Mesenchymal stem cell (in vitro differentiated cells and primary cell): ENCODE measurements at regions not wholly inside any gene's neighbourhood (a gene's known extent, or its start where the extent isn't known, plus 50 kb on each side); places are given as distances from the start of the nearest gene placed in this dataset.
A peak's percentile ranks its signal among the peaks of the same experiment; 100 is the strongest.

Experiments used
- DNase-seq: peaks from one replicate; pipeline ENCODE4 v3.0.0-alpha.2; 2013
- H2AFZ ChIP-seq: one replicate; pipeline ENCODE4 v1.6.1; 2013; ENCODE audit warnings: low read depth, mild to moderate bottlenecking, control low read depth, inconsistent platforms, low read length, moderate library complexity
- H2AK5ac ChIP-seq: 2 replicates; pipeline ENCODE4 v1.6.1; 2013; ENCODE audit warnings: low read length, moderate library complexity, mild to moderate bottlenecking, inconsistent platforms; ENCODE audit not compliant: severe bottlenecking
- H2BK120ac ChIP-seq: one replicate; pipeline ENCODE4 v1.6.1; 2013; ENCODE audit warnings: low read depth, mild to moderate bottlenecking, inconsistent platforms, low read length, moderate library complexity
- H2BK12ac ChIP-seq, 2 experiments: one replicate each; pipeline ENCODE4 v1.6.1; 2013; ENCODE audit warnings: inconsistent platforms in 2 of 2, low read length in 2 of 2, mild to moderate bottlenecking in 2 of 2, moderate library complexity in 2 of 2, control low read depth in 1 of 2
- H2BK15ac ChIP-seq: one replicate; pipeline ENCODE4 v1.6.1; 2013; ENCODE audit warnings: mild to moderate bottlenecking, low read depth, inconsistent platforms; ENCODE audit not compliant: poor library complexity, severe bottlenecking
- H2BK5ac ChIP-seq: 2 replicates; pipeline ENCODE4 v1.6.1; 2013; ENCODE audit warnings: low read depth, mild to moderate bottlenecking, low read length, control low read depth, inconsistent platforms; ENCODE audit not compliant: poor library complexity, severe bottlenecking
- H3K14ac ChIP-seq, 2 experiments: one replicate each; pipeline ENCODE4 v1.6.1; 2013; ENCODE audit warnings: inconsistent platforms in 2 of 2, low read length in 2 of 2, control low read depth in 1 of 2, mild to moderate bottlenecking in 1 of 2, moderate library complexity in 1 of 2
- H3K18ac ChIP-seq, 2 experiments: one replicate each; pipeline ENCODE4 v1.6.1; 2013; ENCODE audit warnings: inconsistent platforms in 2 of 2, low read length in 2 of 2, control low read depth in 1 of 2, low read depth in 1 of 2, mild to moderate bottlenecking in 1 of 2
- H3K23ac ChIP-seq, 2 experiments: one replicate each; pipeline ENCODE4 v1.6.1; 2013; ENCODE audit warnings: inconsistent platforms in 2 of 2, low read length in 2 of 2, mild to moderate bottlenecking in 2 of 2, moderate library complexity in 2 of 2, control low read depth in 1 of 2
- H3K27ac ChIP-seq: 2 replicates; pipeline ENCODE4 v1.5.1; 2013; ENCODE audit warnings: mild to moderate bottlenecking, moderate library complexity, low read length, control low read depth, inconsistent platforms; ENCODE audit not compliant: poor library complexity, severe bottlenecking
- H3K27me3 ChIP-seq, 2 experiments: 2 replicates each; pipeline versions ENCODE4 v1.6.1 to v1.7.0; 2013; ENCODE audit warnings: low read length in 2 of 2, mild to moderate bottlenecking in 2 of 2, moderate library complexity in 2 of 2, control low read depth in 1 of 2, inconsistent platforms in 1 of 2; ENCODE audit not compliant: control insufficient read depth in 1 of 2, insufficient read depth in 1 of 2
- H3K36me3 ChIP-seq, 2 experiments: 2 replicates each; pipeline versions ENCODE4 v1.6.1 to v1.7.0; 2013; ENCODE audit warnings: low read length in 2 of 2, control low read depth in 1 of 2, inconsistent platforms in 1 of 2, low read depth in 1 of 2, mild to moderate bottlenecking in 1 of 2; ENCODE audit not compliant: insufficient read depth in 2 of 2, control insufficient read depth in 1 of 2
- H3K4ac ChIP-seq, 2 experiments: one replicate each; pipeline ENCODE4 v1.6.1; 2013; ENCODE audit warnings: inconsistent platforms in 2 of 2, low read length in 2 of 2, mild to moderate bottlenecking in 2 of 2, moderate library complexity in 2 of 2, control low read depth in 1 of 2, low read depth in 1 of 2
- H3K4me1 ChIP-seq: 2 replicates; pipeline ENCODE4 v1.6.1; 2013; ENCODE audit warnings: low read depth, low read length, control low read depth; ENCODE audit not compliant: control insufficient read depth, insufficient read depth
- H3K4me2 ChIP-seq: 2 replicates; pipeline ENCODE4 v1.6.1; 2013; ENCODE audit warnings: low read length, mild to moderate bottlenecking, inconsistent platforms; ENCODE audit not compliant: poor library complexity, severe bottlenecking
- H3K4me3 ChIP-seq, 2 experiments: 2 replicates each; pipeline versions ENCODE4 v1.5.1 to v1.7.0; 2013; ENCODE audit warnings: low read length in 2 of 2, mild to moderate bottlenecking in 2 of 2, control low read depth in 1 of 2, low read depth in 1 of 2; ENCODE audit not compliant: insufficient read depth in 1 of 2
- H3K79me1 ChIP-seq: replicated peaks from 2 replicates; pipeline ENCODE4 v1.6.1; 2013; ENCODE audit warnings: mild to moderate bottlenecking, control low read depth, low read length, inconsistent platforms; ENCODE audit not compliant: poor library complexity, severe bottlenecking
- H3K9ac ChIP-seq: 2 replicates; pipeline ENCODE4 v1.7.0; 2013; ENCODE audit warnings: mild to moderate bottlenecking, low read length, moderate library complexity
- H3K9me3 ChIP-seq: 2 replicates; pipeline ENCODE4 v1.7.0; 2013; ENCODE audit warnings: mild to moderate bottlenecking, low read length; ENCODE audit not compliant: control insufficient read depth
- H4K8ac ChIP-seq: one replicate; pipeline ENCODE4 v1.6.1; 2013; ENCODE audit warnings: inconsistent platforms, mild to moderate bottlenecking, low read length, moderate library complexity
- H4K91ac ChIP-seq: one replicate; pipeline ENCODE4 v1.6.1; 2013; ENCODE audit warnings: mild to moderate bottlenecking, low read length, inconsistent platforms
- WGBS: methylation state at CpG from one replicate; pipeline ENCODE4 v1.1.7; 2013; ENCODE audit warnings: mixed read lengths; 5-methylcytosine and 5-hydroxymethylcytosine counted together

- no peak overlapping the region for H3K4me2 ChIP-seq
- H3K27ac ChIP-seq: no peak overlapping the region
- H2AK5ac ChIP-seq: no peak overlapping the region
- no peak overlapping the region for H3K23ac ChIP-seq
- no peak overlapping the region for H2BK5ac ChIP-seq
- no peak overlapping the region for H3K4ac ChIP-seq
- H3K14ac ChIP-seq: no peak overlapping the region
- no peaks in the 10 kb centered on the region for H3K79me1 ChIP-seq
- H3K9ac ChIP-seq: no peak overlapping the region
- H3K36me3 ChIP-seq: no peaks in the 10 kb centered on the region
- H3K18ac ChIP-seq: no peak overlapping the region
- H3K4me3 ChIP-seq: no peak overlapping the region
- no peaks in the 10 kb centered on the region for H3K9me3 ChIP-seq
- H2BK12ac ChIP-seq: no peak overlapping the region
- H2AFZ ChIP-seq: no peak overlapping the region
- no peak overlapping the region for H4K91ac ChIP-seq
- DNase-seq: no peak
- no peak overlapping the region for H2BK120ac ChIP-seq
- H4K8ac ChIP-seq: no peak overlapping the region
- no peak overlapping the region for H2BK15ac ChIP-seq
- no peaks in the 10 kb centered on the region for H3K4me1 ChIP-seq
- 100% methylated on average over 1 of the region's 1 CpG for WGBS
- H3K27me3 ChIP-seq: no peaks in the 10 kb centered on the region
Measured at GRCh38 chr5:89695371-89695770, 714.2 kb downstream of the CETN3 start.

DNA sequence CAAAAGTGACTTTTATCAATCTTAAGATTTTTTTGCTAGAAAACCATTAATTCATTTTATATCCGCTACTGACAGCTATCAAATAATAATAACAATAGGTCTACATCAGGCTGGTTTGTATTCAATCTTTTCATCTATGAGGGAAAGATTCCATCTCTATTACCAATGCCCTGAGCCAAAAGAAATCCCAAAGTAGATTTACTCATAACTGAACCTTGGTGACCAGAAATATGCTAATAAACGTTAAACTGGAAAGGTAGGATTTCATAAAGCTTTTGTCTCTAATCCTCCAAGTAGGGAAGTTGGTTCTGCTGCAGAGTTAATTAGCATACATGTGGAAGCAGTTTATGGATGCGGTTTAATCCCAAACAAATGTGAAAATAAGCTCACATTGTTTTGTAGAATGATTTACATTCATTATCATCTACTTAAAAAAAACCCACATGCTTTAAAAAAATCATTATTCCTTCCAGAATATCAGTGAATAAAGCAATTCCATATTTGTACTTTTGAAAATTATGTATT, 715.5 kb downstream of the CETN3 start:
- no peak overlapping the region for H2AFZ ChIP-seq
- no peak overlapping the region for H2BK15ac ChIP-seq
- no peak for DNase-seq
- no peak overlapping the region for H2BK5ac ChIP-seq
- H3K4me3 ChIP-seq: no peak overlapping the region
- 92% methylated on average over 2 of the region's 3 CpGs for WGBS
- H2AK5ac ChIP-seq: no peak overlapping the region
- H3K18ac ChIP-seq: no peak overlapping the region
- no peak overlapping the region for H4K8ac ChIP-seq
- no peak overlapping the region for H3K4me2 ChIP-seq
- no peak overlapping the region for H2BK12ac ChIP-seq
- no peaks in the 10 kb centered on the region for H3K9me3 ChIP-seq
- H3K27ac ChIP-seq: no peak overlapping the region
- H3K36me3 ChIP-seq: no peaks in the 10 kb centered on the region
- H4K91ac ChIP-seq: no peak overlapping the region
- H3K4me1 ChIP-seq: no peaks in the 10 kb centered on the region
- H2BK120ac ChIP-seq: no peak overlapping the region
- H3K9ac ChIP-seq: no peak overlapping the region
- H3K23ac ChIP-seq: no peak overlapping the region
- no peaks in the 10 kb centered on the region for H3K79me1 ChIP-seq
- H3K4ac ChIP-seq: no peak overlapping the region
- H3K27me3 ChIP-seq: no peaks in the 10 kb centered on the region
- H3K14ac ChIP-seq: no peak overlapping the region

- no peak overlapping the region for H3K18ac ChIP-seq
- H3K27ac ChIP-seq: no peak overlapping the region
- no peak overlapping the region for H2AFZ ChIP-seq
- no peaks in the 10 kb centered on the region for H3K4me1 ChIP-seq
- H2BK5ac ChIP-seq: no peak overlapping the region
- no peak overlapping the region for H3K14ac ChIP-seq
- no peak overlapping the region for H3K9ac ChIP-seq
- no peak overlapping the region for H2BK120ac ChIP-seq
- H3K36me3 ChIP-seq: no peaks in the 10 kb centered on the region
- no peak for DNase-seq
- H3K4me3 ChIP-seq: no peak overlapping the region
- H3K79me1 ChIP-seq: no peaks in the 10 kb centered on the region
- H2AK5ac ChIP-seq: no peak overlapping the region
- H4K8ac ChIP-seq: no peak overlapping the region
- H3K4me2 ChIP-seq: no peak overlapping the region
- H4K91ac ChIP-seq: no peak overlapping the region
- H3K27me3 ChIP-seq: no peaks in the 10 kb centered on the region
- H3K9me3 ChIP-seq: no peaks in the 10 kb centered on the region
- 100% methylated on average over 1 of the region's 1 CpG for WGBS
- H3K23ac ChIP-seq: no peak overlapping the region
- H2BK12ac ChIP-seq: no peak overlapping the region
- no peak overlapping the region for H3K4ac ChIP-seq
- H2BK15ac ChIP-seq: no peak overlapping the region
Measured at GRCh38 chr5:89690331-89690730, 719.2 kb downstream of the CETN3 start.

GRCh38 chr5:89686081-89686765, 723.3 kb downstream of the CETN3 start:
- H2BK5ac ChIP-seq: no peak overlapping the region
- no peak overlapping the region for H2AK5ac ChIP-seq
- peak; percentile 68 for DNase-seq

More at GRCh38 chr5:89686081-89686765, 723.3 kb downstream of the CETN3 start:
- no peak overlapping the region for H3K4ac ChIP-seq
- H2BK12ac ChIP-seq: no peak overlapping the region
- H3K27me3 ChIP-seq: no peaks in the 10 kb centered on the region
- H3K36me3 ChIP-seq: no peaks in the 10 kb centered on the region
- H4K91ac ChIP-seq: no peak overlapping the region
- H3K18ac ChIP-seq: peak overlapping the region in 1 of 2 experiments; percentile 76
- H2BK120ac ChIP-seq: no peak overlapping the region
- H3K9ac ChIP-seq: no peak overlapping the region
- no peak overlapping the region for H4K8ac ChIP-seq
- no peaks in the 10 kb centered on the region for H3K4me1 ChIP-seq
- no peak overlapping the region for H3K27ac ChIP-seq
- no peak overlapping the region for H3K14ac ChIP-seq
- H3K9me3 ChIP-seq: no peaks in the 10 kb centered on the region
- no peak overlapping the region for H3K4me3 ChIP-seq
- no peak overlapping the region for H3K23ac ChIP-seq
- no peak overlapping the region for H2BK15ac ChIP-seq
- no peak overlapping the region for H2AFZ ChIP-seq
- WGBS: 34% methylated on average over 2 of the region's 4 CpGs
- H3K4me2 ChIP-seq: no peak overlapping the region
- H3K79me1 ChIP-seq: no peaks in the 10 kb centered on the region
